ENCODE measurements at regions not wholly inside any gene's neighbourhood (a gene's known extent, or its start where the extent isn't known, plus 50 kb on each side); places are given as distances from the start of the nearest gene placed in this dataset.

- ATAC-seq = no peak
- Histone ChIP-seq H3K4me3 (no peak overlapping the region), H3K27ac (no peak overlapping the region), H3K4me2 (no peak overlapping the region), H3K4me1 (no peaks in the 10 kb centered on the region), H3K9me3 (no peaks in the 10 kb centered on the region)
- no peak for TF ChIP-seq SMC3 (IDR thresholded peaks at IDR 0.05)
- TF ChIP-seq ZC3H11A (IDR thresholded peaks at IDR 0.05) = no peak
- TF ChIP-seq MAZ (IDR thresholded peaks at IDR 0.05; ENCODE audit: borderline replicate concordance, low read depth, low read length) = no peak
- TF ChIP-seq, protein P1, sequence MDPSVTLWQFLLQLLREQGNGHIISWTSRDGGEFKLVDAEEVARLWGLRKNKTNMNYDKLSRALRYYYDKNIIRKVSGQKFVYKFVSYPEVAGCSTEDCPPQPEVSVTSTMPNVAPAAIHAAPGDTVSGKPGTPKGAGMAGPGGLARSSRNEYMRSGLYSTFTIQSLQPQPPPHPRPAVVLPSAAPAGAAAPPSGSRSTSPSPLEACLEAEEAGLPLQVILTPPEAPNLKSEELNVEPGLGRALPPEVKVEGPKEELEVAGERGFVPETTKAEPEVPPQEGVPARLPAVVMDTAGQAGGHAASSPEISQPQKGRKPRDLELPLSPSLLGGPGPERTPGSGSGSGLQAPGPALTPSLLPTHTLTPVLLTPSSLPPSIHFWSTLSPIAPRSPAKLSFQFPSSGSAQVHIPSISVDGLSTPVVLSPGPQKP (IDR thresholded peaks at IDR 0.05; ENCODE audit: low read depth, low read length) = no peak
- TF ChIP-seq POLR2AphosphoS2 (conservative IDR thresholded peaks at IDR 0.05; ENCODE audit: low read length) = no peak
- TF ChIP-seq HES2 (IDR thresholded peaks at IDR 0.05) = no peak
- TF ChIP-seq, protein P2, sequence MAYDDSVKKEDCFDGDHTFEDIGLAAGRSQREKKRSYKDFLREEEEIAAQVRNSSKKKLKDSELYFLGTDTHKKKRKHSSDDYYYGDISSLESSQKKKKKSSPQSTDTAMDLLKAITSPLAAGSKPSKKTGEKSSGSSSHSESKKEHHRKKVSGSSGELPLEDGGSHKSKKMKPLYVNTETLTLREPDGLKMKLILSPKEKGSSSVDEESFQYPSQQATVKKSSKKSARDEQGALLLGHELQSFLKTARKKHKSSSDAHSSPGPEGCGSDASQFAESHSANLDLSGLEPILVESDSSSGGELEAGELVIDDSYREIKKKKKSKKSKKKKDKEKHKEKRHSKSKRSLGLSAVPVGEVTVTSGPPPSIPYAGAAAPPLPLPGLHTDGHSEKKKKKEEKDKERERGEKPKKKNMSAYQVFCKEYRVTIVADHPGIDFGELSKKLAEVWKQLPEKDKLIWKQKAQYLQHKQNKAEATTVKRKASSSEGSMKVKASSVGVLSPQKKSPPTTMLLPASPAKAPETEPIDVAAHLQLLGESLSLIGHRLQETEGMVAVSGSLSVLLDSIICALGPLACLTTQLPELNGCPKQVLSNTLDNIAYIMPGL (CRISPR knock-in tag; IDR thresholded peaks at IDR 0.05; ENCODE audit: borderline replicate concordance) = no peak
- DNase-seq (ENCODE audit: low read depth in 1 of 2, low spot score in 1 of 2) = no peak
- CTCF ChIA-PET = interaction anchor here (1.7 to 2.9 kb wide), 2 partner anchors 8 to 15 kb away, joined by 4 to 18 read pairs; no protein-coding TSS in a partner anchor
- WGBS (ENCODE audit: missing lambda C conversion rate) = 19% methylated on average over 9 of the region's 9 CpGs
- no peak for FAIRE-seq
- POLR2A ChIA-PET = no interaction called here
Observed at GRCh38 chr10:45241865-45242520, 73.4 kb downstream of the OR13A1 start.

GRCh38 chr10:45243261-45243660 lies 72.1 kb downstream of the OR13A1 start:
- ATAC-seq = no peak
- TF ChIP-seq ESRRA (IDR thresholded peaks at IDR 0.05; ENCODE audit: borderline replicate concordance, low read length) (no peak), ZNF302 (CRISPR knock-in tag; IDR thresholded peaks at IDR 0.05) (no peak), ZFP36 (IDR thresholded peaks at IDR 0.05; ENCODE audit: borderline replicate concordance, partially characterized antibody) (no peak), CHD2 (IDR thresholded peaks at IDR 0.05; ENCODE audit: low read length, partially characterized antibody) (no peak), ZSCAN20 (CRISPR knock-in tag; IDR thresholded peaks at IDR 0.05) (no peak), NPAS2 (CRISPR knock-in tag; IDR thresholded peaks at IDR 0.05; ENCODE audit: borderline replicate concordance) (no peak), NFE2L2 (conservative IDR thresholded peaks at IDR 0.05; ENCODE audit: low read length) (no peak), HES2 (IDR thresholded peaks at IDR 0.05) (no peak), HDAC2 (IDR thresholded peaks at IDR 0.05) (no peak), FOSB (CRISPR knock-in tag; IDR thresholded peaks at IDR 0.05) (no peak), KDM5A (IDR thresholded peaks at IDR 0.05) (no peak), JUNB (IDR thresholded peaks at IDR 0.05) (no peak), EHMT2 (IDR thresholded peaks at IDR 0.05; ENCODE audit: low read depth) (no peak), FOSL2 (IDR thresholded peaks at IDR 0.05) (no peak), FOSL2 (CRISPR knock-in tag; IDR thresholded peaks at IDR 0.05) (no peak), SREBF2 (IDR thresholded peaks at IDR 0.05) (no peak), POLR2AphosphoS2 (conservative IDR thresholded peaks at IDR 0.05; ENCODE audit: low read length) (no peak), HOXB5 (CRISPR knock-in tag; IDR thresholded peaks at IDR 0.05) (no peak)
- TF ChIP-seq, protein P3, sequence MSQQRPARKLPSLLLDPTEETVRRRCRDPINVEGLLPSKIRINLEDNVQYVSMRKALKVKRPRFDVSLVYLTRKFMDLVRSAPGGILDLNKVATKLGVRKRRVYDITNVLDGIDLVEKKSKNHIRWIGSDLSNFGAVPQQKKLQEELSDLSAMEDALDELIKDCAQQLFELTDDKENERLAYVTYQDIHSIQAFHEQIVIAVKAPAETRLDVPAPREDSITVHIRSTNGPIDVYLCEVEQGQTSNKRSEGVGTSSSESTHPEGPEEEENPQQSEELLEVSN (IDR thresholded peaks at IDR 0.05; ENCODE audit: borderline replicate concordance, low read depth) = no peak
- TF ChIP-seq, protein P4, sequence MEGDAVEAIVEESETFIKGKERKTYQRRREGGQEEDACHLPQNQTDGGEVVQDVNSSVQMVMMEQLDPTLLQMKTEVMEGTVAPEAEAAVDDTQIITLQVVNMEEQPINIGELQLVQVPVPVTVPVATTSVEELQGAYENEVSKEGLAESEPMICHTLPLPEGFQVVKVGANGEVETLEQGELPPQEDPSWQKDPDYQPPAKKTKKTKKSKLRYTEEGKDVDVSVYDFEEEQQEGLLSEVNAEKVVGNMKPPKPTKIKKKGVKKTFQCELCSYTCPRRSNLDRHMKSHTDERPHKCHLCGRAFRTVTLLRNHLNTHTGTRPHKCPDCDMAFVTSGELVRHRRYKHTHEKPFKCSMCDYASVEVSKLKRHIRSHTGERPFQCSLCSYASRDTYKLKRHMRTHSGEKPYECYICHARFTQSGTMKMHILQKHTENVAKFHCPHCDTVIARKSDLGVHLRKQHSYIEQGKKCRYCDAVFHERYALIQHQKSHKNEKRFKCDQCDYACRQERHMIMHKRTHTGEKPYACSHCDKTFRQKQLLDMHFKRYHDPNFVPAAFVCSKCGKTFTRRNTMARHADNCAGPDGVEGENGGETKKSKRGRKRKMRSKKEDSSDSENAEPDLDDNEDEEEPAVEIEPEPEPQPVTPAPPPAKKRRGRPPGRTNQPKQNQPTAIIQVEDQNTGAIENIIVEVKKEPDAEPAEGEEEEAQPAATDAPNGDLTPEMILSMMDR (IDR thresholded peaks at IDR 0.05) = no peak
- no peak overlapping the region for H3K4me3 ChIP-seq
- ChIA-PET POLR2A (no interaction called here), CTCF (interaction anchor here (1.7 to 4.5 kb wide), 2 partner anchors 8 to 17 kb away, joined by 4 to 33 read pairs; no protein-coding TSS in a partner anchor)
- H3K4me2 ChIP-seq = no peak overlapping the region
- DNase-seq (ENCODE audit: low read depth in 1 of 2, low spot score in 1 of 2) = no peak
- FAIRE-seq = no peak
- WGBS (ENCODE audit: missing lambda C conversion rate) = 45% methylated on average over 2 of the region's 2 CpGs
- no peaks in the 10 kb centered on the region for H3K9me3 ChIP-seq
- H3K4me1 ChIP-seq = no peaks in the 10 kb centered on the region
- H3K27ac ChIP-seq = no peak overlapping the region

Data from A549 (cell line).